Thoracic aorta (tissue), 2 donors: ENCODE measurements at regions not wholly inside any gene's neighbourhood (a gene's known extent, or its start where the extent isn't known, plus 50 kb on each side); places are given as distances from the start of the nearest gene placed in this dataset.

Experiments
- ATAC-seq: fragments of 150-250 bp; one replicate; pipeline ENCODE4 v1.8.0; 2017; ENCODE audit warnings: low read depth; ENCODE audit not compliant: insufficient number of reproducible peaks, low FRiP score
- DNase-seq: peaks from one replicate; pipeline ENCODE4 v3.0.0-alpha.2; 2020; ENCODE audit warnings: low spot score
- H3K27ac ChIP-seq, 2 donors: fragments of 200-600 bp; sonication (generic); 1 replicate in 1 of 2; 2 replicates in 1 of 2; pipeline ENCODE4 v1.5.1; 2016; ENCODE audit warnings: mild to moderate bottlenecking in 2 of 2, moderate library complexity in 2 of 2
- H3K27me3 ChIP-seq: fragments of 200-600 bp; sonication (generic); replicated peaks from 2 replicates; pipeline ENCODE4 v1.6.0; 2016; ENCODE audit warnings: mild to moderate bottlenecking; ENCODE audit not compliant: insufficient read depth
- H3K36me3 ChIP-seq: fragments of 200-600 bp; sonication (generic); one replicate; pipeline ENCODE4 v1.5.1; 2016
- H3K4me1 ChIP-seq, 2 donors: fragments of 200-600 bp; sonication (generic); 1 replicate in 1 of 2; 2 replicates in 1 of 2; pipeline versions ENCODE4 v1.5.1 to v1.6.0; 2016; ENCODE audit warnings: low read depth in 2 of 2, mild to moderate bottlenecking in 1 of 2; ENCODE audit not compliant: control insufficient read depth in 1 of 2
- H3K4me3 ChIP-seq: fragments of 200-600 bp; sonication (generic); 2 replicates; pipeline ENCODE4 v1.5.1; 2016; ENCODE audit warnings: mild to moderate bottlenecking
- H3K9me3 ChIP-seq: fragments of 200-600 bp; sonication (generic); 2 replicates; pipeline ENCODE4 v1.5.1; 2016
- TF ChIP-seq, protein P1 (sequence below): fragments of 200-600 bp; sonication (generic); IDR thresholded peaks from one replicate; pipeline ENCODE4 v1.5.1; 2019; ENCODE audit warnings: antibody characterized with exemption

DNA sequence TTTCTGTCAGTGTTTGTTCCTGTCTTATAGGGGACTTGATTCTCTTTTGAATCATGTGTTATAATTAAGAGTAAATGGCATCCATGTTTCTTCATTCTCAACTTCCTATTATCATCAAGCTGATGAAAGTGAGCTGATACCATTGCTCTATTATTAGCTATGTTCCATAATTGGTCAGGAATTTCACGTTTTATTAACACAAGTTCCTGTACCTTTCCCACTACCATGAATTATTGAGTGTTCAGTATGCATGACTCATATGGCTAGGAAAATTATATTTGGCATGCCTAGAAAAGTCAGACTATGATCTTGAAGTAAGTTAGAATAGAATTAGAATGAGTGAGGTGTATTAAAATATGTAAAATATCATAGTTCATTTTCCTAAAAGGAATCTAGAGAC is 278.9 kb upstream of the LRRC3B start:
- DNase-seq, result no peak
- Histone ChIP-seq H3K4me3 (no peak overlapping the region), H3K36me3 (no peaks in the 10 kb centered on the region), H3K4me1 (no peaks in the 10 kb centered on the region), H3K27ac (no peak overlapping the region), H3K27me3 (no peaks in the 10 kb centered on the region), H3K9me3 (no peaks in the 10 kb centered on the region)
- ATAC-seq, result no peak
- TF ChIP-seq, protein P1, sequence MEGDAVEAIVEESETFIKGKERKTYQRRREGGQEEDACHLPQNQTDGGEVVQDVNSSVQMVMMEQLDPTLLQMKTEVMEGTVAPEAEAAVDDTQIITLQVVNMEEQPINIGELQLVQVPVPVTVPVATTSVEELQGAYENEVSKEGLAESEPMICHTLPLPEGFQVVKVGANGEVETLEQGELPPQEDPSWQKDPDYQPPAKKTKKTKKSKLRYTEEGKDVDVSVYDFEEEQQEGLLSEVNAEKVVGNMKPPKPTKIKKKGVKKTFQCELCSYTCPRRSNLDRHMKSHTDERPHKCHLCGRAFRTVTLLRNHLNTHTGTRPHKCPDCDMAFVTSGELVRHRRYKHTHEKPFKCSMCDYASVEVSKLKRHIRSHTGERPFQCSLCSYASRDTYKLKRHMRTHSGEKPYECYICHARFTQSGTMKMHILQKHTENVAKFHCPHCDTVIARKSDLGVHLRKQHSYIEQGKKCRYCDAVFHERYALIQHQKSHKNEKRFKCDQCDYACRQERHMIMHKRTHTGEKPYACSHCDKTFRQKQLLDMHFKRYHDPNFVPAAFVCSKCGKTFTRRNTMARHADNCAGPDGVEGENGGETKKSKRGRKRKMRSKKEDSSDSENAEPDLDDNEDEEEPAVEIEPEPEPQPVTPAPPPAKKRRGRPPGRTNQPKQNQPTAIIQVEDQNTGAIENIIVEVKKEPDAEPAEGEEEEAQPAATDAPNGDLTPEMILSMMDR, result no peak

DNA sequence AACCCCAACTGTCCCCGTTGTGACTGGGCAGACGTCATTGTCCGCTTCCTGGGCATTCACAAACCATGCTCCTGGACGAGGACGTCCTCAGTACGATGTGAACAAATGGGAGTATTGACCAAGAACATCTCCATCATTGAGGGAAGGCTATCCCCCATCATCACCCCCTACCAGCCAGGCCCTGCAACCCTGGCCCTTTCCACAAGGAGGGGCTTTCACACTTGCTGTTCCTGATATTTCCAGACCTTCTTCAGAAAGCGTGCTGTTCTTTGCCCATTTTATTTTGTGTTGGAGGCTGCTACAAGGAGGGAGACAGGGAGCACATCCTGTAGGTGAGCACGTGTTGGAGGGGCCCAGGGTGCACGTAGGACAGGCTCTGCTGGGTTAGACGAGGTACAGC is 277.0 kb upstream of the LRRC3B start:
- Histone ChIP-seq H3K4me1 (no peaks in the 10 kb centered on the region), H3K4me3 (no peak overlapping the region), H3K27ac (no peak overlapping the region), H3K9me3 (peaks cover 4% of the 10 kb centered on the region), H3K36me3 (no peaks in the 10 kb centered on the region), H3K27me3 (no peaks in the 10 kb centered on the region)
- no peak for ATAC-seq
- DNase-seq, result no peak
- TF ChIP-seq, protein P1, result no peak

DNA sequence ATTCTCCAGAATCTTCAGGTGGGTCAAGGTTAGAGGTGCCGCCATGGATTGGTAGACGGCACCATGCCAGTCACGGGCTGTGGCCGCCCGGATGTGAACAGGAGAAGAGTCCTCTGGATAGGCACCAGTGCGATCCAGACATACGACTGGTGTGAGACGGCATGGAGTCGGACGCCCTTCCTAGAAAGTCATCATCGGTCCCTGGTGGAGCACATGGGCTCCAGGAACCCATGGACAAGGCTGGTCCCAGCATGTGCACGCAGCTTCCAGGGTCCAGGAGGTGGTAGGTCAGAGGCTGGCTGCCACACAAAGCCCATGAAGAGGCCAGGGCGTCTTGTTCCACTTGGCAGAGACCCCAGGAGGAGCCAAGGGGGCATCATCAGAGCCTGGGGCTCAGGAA is 276.1 kb upstream of the LRRC3B start:
- H3K36me3 ChIP-seq, result no peaks in the 10 kb centered on the region
- peaks cover 4% of the 10 kb centered on the region for H3K9me3 ChIP-seq
- ATAC-seq (no peak), DNase-seq (no peak)
- H3K4me3 ChIP-seq, result no peak overlapping the region
- TF ChIP-seq, protein P1, result no peak
- H3K27me3 ChIP-seq, result no peaks in the 10 kb centered on the region
- no peaks in the 10 kb centered on the region for H3K4me1 ChIP-seq
- no peak overlapping the region for H3K27ac ChIP-seq

DNA sequence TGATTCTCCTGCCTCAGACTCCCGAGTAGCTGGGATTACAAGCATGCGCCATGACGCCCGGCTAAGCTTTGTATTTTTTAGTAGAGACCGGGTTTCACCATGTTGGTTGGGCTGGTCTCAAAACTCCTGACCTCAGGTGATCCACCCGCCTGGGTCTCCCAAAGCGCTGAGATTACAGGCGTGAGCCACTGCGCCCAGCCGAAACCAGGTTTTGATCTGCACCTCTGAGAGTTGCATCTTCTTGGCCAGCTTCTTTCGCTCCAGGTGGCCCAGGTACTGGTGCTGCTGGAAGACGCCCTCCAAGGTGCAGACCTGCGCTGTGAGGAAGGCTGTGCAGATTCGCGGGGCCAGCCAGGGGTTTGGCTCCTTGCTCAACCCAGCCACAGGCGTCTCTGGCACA is 275.4 kb upstream of the LRRC3B start:
- no peak overlapping the region for H3K27ac ChIP-seq
- ATAC-seq (no peak), DNase-seq (no peak)
- H3K4me1 ChIP-seq, result no peaks in the 10 kb centered on the region
- TF ChIP-seq, protein P1, result no peak
- no peak overlapping the region for H3K4me3 ChIP-seq
- no peaks in the 10 kb centered on the region for H3K27me3 ChIP-seq
- peaks cover 4% of the 10 kb centered on the region for H3K9me3 ChIP-seq
- no peaks in the 10 kb centered on the region for H3K36me3 ChIP-seq

DNA sequence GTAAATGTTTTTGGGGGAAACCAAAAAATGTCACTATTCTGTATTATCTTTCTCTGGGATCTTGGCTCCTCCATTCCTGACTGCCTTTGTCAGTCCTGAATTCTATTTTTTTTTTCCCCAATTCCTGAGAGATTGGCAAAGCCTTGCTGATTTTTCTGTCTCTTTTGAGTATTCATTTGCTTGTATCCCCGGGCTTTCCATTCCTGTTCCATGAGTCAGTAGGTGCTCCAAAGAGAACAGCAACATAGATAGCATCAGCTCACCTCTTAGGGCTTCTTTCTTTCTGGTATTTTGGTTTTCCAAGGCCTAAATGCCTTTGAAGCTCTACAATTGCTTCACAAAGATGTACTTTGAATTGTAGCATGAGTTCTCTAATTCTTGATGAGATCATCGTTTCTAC is 271.7 kb upstream of the LRRC3B start:
- no peak overlapping the region for H3K4me3 ChIP-seq
- H3K27ac ChIP-seq, result no peak overlapping the region
- H3K4me1 ChIP-seq, result no peaks in the 10 kb centered on the region
- H3K27me3 ChIP-seq, result no peaks in the 10 kb centered on the region
- TF ChIP-seq, protein P1, result no peak
- no peak for DNase-seq
- H3K9me3 ChIP-seq, result peaks cover 4% of the 10 kb centered on the region
- no peak for ATAC-seq
- H3K36me3 ChIP-seq, result no peaks in the 10 kb centered on the region
